Endothelial cell of umbilical vein (primary cell): ENCODE measurements at regions not wholly inside any gene's neighbourhood (a gene's known extent, or its start where the extent isn't known, plus 50 kb on each side); places are given as distances from the start of the nearest gene placed in this dataset.

Experiments
- JUN ChIP-seq: IDR thresholded peaks from 2 replicates; pipeline ENCODE4 v1.6.1; 2011; ENCODE audit warnings: borderline replicate concordance, low read depth; ENCODE audit not compliant: insufficient read length, insufficient read depth
- MYC ChIP-seq: IDR thresholded peaks from one replicate; pipeline ENCODE4 v1.6.1; 2011; ENCODE audit warnings: mild to moderate bottlenecking, low read depth, low read length
- POLR2A ChIP-seq: IDR thresholded peaks from 2 replicates; pipeline ENCODE4 v1.6.1; 2012; ENCODE audit warnings: low read depth, mild to moderate bottlenecking, control low read depth, low read length
- POLR2AphosphoS5 ChIP-seq: IDR thresholded peaks from 2 replicates; pipeline ENCODE4 v1.6.1; 2012; ENCODE audit warnings: low read depth, mild to moderate bottlenecking, control low read depth, low read length, moderate library complexity; ENCODE audit not compliant: insufficient read depth
- TF ChIP-seq, protein P1 (sequence below), 2 donors: IDR thresholded peaks; 1 replicate in 1 of 2; 2 replicates in 1 of 2; pipeline ENCODE4 v1.5.1; 2011; ENCODE audit warnings: low read length in 2 of 2, mild to moderate bottlenecking in 2 of 2, moderate library complexity in 2 of 2, control low read depth in 1 of 2, inconsistent platforms in 1 of 2, low read depth in 1 of 2; ENCODE audit not compliant: insufficient read depth in 1 of 2; ENCODE audit errors: extremely low read depth in 1 of 2
- TF ChIP-seq, protein P2 (sequence below): IDR thresholded peaks from 2 replicates; pipeline ENCODE4 v1.6.1; 2011; ENCODE audit not compliant: insufficient read depth, insufficient read length

DNA sequence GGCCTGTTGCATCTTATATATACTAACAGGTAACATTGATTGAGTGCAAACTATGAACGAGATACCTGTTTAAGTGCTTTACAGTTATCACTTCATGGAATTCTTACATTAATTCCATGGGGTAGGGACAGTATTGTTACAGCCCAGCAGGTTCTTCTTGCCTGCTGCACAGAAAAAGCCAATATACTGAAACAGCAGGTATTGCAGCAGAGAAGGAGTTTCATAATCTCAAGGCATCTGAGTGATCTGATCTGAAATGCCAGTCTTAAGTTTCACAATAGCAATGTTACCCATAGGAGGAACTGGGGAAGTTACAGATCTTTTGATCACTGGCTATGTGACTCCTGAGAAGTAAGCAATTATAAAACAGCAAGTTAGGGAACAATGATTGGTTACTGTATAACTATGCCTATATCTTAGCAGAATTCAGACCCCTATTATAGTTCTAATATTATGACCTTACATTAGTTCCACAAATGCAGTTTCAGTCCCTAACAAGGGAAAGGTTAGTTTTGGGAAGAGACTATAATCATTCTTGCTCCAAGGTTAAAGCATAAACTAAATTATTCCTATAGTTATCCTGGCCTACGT lies 126.5 kb upstream of the BNC2 start:
- no peak for TF ChIP-seq JUN
- TF ChIP-seq POLR2AphosphoS5, result no peak
- TF ChIP-seq, protein P1, sequence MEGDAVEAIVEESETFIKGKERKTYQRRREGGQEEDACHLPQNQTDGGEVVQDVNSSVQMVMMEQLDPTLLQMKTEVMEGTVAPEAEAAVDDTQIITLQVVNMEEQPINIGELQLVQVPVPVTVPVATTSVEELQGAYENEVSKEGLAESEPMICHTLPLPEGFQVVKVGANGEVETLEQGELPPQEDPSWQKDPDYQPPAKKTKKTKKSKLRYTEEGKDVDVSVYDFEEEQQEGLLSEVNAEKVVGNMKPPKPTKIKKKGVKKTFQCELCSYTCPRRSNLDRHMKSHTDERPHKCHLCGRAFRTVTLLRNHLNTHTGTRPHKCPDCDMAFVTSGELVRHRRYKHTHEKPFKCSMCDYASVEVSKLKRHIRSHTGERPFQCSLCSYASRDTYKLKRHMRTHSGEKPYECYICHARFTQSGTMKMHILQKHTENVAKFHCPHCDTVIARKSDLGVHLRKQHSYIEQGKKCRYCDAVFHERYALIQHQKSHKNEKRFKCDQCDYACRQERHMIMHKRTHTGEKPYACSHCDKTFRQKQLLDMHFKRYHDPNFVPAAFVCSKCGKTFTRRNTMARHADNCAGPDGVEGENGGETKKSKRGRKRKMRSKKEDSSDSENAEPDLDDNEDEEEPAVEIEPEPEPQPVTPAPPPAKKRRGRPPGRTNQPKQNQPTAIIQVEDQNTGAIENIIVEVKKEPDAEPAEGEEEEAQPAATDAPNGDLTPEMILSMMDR (IDR thresholded peaks at IDR 0.05; ENCODE audit: extremely low read depth in 1 of 2, insufficient read depth in 1 of 2, low read depth in 1 of 2, low read length in 2 of 2), result no peak
- TF ChIP-seq MYC, result no peak
- TF ChIP-seq POLR2A, result no peak
- TF ChIP-seq, protein P2, sequence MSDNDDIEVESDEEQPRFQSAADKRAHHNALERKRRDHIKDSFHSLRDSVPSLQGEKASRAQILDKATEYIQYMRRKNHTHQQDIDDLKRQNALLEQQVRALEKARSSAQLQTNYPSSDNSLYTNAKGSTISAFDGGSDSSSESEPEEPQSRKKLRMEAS, result no peak
